ENCODE measurements at regions not wholly inside any gene's neighbourhood (a gene's known extent, or its start where the extent isn't known, plus 50 kb on each side); places are given as distances from the start of the nearest gene placed in this dataset.

DNA sequence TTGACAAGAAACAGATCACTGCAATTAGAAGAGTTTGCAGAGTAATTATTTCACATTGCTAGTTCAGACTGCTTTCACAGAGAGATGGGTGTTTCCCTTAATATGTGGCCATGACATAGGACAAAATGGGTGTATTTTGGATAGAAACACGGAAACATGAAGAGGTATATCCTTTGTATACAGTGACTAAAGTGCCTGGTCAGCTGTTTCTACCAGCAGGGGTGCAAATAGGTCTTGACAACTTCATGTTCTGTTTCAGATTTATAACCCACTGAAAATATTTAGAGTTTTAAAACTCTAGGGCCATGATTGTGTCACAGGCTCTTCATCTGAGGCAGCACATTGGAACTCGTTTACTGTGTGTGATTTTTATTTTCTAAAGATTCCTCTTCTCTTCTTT lies 357.1 kb upstream of the TNP1 start:
- Histone ChIP-seq H3K4me3 (no peak overlapping the region), H3K27me3 (ENCODE audit: insufficient read depth in 3 of 3, low read length in 2 of 3) (no peaks in the 10 kb centered on the region), H3K27ac (no peak overlapping the region), H3K9me3 (no peaks in the 10 kb centered on the region), H3K4me1 (peaks cover 9% of the 10 kb centered on the region), H3K36me3 (ENCODE audit: insufficient read depth in 1 of 2, low read depth in 1 of 2) (no peaks in the 10 kb centered on the region)
- TF ChIP-seq, protein P1, sequence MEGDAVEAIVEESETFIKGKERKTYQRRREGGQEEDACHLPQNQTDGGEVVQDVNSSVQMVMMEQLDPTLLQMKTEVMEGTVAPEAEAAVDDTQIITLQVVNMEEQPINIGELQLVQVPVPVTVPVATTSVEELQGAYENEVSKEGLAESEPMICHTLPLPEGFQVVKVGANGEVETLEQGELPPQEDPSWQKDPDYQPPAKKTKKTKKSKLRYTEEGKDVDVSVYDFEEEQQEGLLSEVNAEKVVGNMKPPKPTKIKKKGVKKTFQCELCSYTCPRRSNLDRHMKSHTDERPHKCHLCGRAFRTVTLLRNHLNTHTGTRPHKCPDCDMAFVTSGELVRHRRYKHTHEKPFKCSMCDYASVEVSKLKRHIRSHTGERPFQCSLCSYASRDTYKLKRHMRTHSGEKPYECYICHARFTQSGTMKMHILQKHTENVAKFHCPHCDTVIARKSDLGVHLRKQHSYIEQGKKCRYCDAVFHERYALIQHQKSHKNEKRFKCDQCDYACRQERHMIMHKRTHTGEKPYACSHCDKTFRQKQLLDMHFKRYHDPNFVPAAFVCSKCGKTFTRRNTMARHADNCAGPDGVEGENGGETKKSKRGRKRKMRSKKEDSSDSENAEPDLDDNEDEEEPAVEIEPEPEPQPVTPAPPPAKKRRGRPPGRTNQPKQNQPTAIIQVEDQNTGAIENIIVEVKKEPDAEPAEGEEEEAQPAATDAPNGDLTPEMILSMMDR (IDR thresholded peaks at IDR 0.05): no peak
- 92 to 97% (median 94%) methylated on average over 2 of the region's 2 CpGs for WGBS, 3 donors
- DNase-seq (no peak), ATAC-seq (no peak)
- intact Hi-C loops (cut with DNase I): no loop called here

DNA sequence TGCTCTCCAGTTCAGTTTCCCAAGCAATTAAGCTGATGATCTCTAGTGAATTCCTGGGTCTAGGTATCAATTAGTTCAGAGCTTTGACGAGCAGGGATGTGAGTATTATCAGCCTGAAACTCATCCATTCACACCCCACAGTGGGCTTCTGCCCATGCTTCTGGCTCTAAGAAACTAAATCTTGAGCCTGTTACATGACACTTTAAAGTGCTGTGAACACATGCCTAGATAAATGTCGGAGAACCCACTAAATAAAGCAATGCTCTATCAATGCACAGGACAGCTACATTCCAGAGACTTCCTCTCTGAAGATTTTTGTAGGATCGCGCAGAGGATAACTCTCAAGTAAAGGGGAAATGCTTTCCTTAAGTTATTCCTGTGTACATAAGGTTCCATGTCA lies 356.5 kb upstream of the TNP1 start:
- Histone ChIP-seq H3K27me3 (ENCODE audit: insufficient read depth in 3 of 3, low read length in 2 of 3) (no peaks in the 10 kb centered on the region), H3K36me3 (ENCODE audit: insufficient read depth in 1 of 2, low read depth in 1 of 2) (no peaks in the 10 kb centered on the region), H3K9me3 (no peaks in the 10 kb centered on the region), H3K4me1 (peaks cover 9% of the 10 kb centered on the region), H3K4me3 (no peak overlapping the region), H3K27ac (no peak overlapping the region)
- 70 to 74% (median 71%) methylated on average over 4 of the region's 4 CpGs for WGBS, 3 donors
- no peak for DNase-seq
- TF ChIP-seq, protein P1 (IDR thresholded peaks at IDR 0.05): no peak
- intact Hi-C loops (cut with DNase I): no loop called here
- no peak for ATAC-seq

DNA sequence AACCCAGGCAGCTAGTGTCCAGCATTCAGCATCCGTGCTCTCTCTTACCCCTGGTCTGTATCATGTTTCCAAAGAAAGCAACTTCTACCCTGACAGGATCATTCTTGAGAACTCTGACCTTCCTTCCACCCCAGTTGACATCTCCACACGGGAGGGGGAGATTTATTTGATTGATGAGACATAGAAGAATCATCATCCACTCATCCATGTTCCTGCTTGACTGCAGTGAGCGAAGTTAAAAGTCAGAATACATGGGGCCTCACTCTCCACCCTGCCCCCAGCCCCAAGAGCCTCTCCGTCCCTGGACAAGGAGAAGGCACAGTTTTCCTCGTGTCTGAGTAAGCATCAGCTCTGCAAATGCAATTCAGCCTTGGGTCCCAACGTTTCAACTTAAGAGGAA lies 356.0 kb upstream of the TNP1 start:
- Histone ChIP-seq H3K27me3 (ENCODE audit: insufficient read depth in 3 of 3, low read length in 2 of 3) (no peaks in the 10 kb centered on the region), H3K9me3 (no peaks in the 10 kb centered on the region), H3K27ac (no peak overlapping the region), H3K36me3 (ENCODE audit: insufficient read depth in 1 of 2, low read depth in 1 of 2) (no peaks in the 10 kb centered on the region), H3K4me3 (no peak overlapping the region), H3K4me1 (peaks cover 9% of the 10 kb centered on the region)
- DNase-seq (no peak), ATAC-seq (no peak)
- TF ChIP-seq, protein P1 (IDR thresholded peaks at IDR 0.05): no peak
- intact Hi-C loops (cut with DNase I): no loop called here
- 49 to 65% (median 62%) methylated on average over 6 of the region's 6 CpGs for WGBS, 3 donors

DNA sequence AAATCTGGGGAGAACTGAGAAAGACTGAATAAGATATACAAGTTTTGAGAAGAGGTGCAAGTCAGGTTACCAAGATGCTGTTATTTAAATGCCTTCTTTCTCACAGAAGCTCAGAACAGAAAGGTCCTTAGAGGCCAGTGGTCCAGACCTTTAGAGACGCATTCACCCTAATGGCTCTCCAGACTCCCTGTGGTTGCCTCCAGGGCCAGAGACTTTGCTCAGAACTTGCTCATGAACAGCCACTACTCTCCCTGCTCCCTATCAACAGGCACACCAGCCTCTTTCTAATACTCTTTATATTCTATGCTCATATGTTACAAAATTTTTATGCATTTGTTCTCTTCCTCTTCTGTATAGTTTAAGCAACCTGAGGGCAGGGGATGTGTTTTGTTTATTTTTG lies 349.0 kb upstream of the TNP1 start:
- peaks cover 15% of the 10 kb centered on the region for H3K4me1 ChIP-seq
- WGBS, 3 donors: 94 to 100% (median 100%) methylated on average over 1 of the region's 1 CpG
- DNase-seq (no peak), ATAC-seq (no peak)
- intact Hi-C loops (cut with DNase I): no loop called here
- no peak overlapping the region for H3K4me3 ChIP-seq
- TF ChIP-seq, protein P1 (IDR thresholded peaks at IDR 0.05): no peak
- H3K27me3 ChIP-seq (ENCODE audit: insufficient read depth in 3 of 3, low read length in 2 of 3): no peaks in the 10 kb centered on the region
- H3K27ac ChIP-seq: no peak overlapping the region
- no peaks in the 10 kb centered on the region for H3K36me3 ChIP-seq (ENCODE audit: insufficient read depth in 1 of 2, low read depth in 1 of 2)
- no peaks in the 10 kb centered on the region for H3K9me3 ChIP-seq

DNA sequence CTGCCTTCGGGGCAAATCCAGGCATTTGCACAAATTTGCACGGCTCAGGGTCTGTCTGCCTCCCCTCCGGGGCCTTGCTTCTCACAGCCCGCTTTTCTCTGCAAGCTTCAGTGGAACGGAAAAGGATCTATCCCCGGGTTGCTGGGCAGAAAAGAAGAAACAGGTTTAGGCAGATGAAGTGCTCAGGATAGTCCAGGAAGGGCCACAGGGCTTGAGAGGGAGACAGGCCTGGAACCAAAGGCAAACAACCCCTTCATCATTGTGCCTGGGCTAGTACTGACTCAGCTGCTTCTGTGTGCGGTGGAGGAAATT lies 347.8 kb upstream of the TNP1 start:
- no peak for DNase-seq
- intact Hi-C loops (cut with DNase I): no loop called here
- H3K27ac ChIP-seq: no peak overlapping the region
- TF ChIP-seq, protein P1 (IDR thresholded peaks at IDR 0.05): no peak
- no peaks in the 10 kb centered on the region for H3K9me3 ChIP-seq
- 62 to 72% (median 64%) methylated on average over 7 of the region's 7 CpGs for WGBS, 3 donors
- peaks cover 15% of the 10 kb centered on the region for H3K4me1 ChIP-seq
- no peak overlapping the region for H3K4me3 ChIP-seq
- ATAC-seq: peak in 1 of 4 donors; percentile 17
- no peaks in the 10 kb centered on the region for H3K36me3 ChIP-seq (ENCODE audit: insufficient read depth in 1 of 2, low read depth in 1 of 2)
- no peaks in the 10 kb centered on the region for H3K27me3 ChIP-seq (ENCODE audit: insufficient read depth in 3 of 3, low read length in 2 of 3)

Measured in psoas muscle (tissue), 7 donors.